NOMO-1 (cell line): ENCODE measurements at regions not wholly inside any gene's neighbourhood (a gene's known extent, or its start where the extent isn't known, plus 50 kb on each side); places are given as distances from the start of the nearest gene placed in this dataset.

Experiments used
- DNase-seq, 2 experiments: peaks; one replicate each; lab custom pipeline; 2025; ENCODE audit not compliant: unreplicated experiment in 2 of 2; lab: John Stamatoyannopoulos, UW

DNA sequence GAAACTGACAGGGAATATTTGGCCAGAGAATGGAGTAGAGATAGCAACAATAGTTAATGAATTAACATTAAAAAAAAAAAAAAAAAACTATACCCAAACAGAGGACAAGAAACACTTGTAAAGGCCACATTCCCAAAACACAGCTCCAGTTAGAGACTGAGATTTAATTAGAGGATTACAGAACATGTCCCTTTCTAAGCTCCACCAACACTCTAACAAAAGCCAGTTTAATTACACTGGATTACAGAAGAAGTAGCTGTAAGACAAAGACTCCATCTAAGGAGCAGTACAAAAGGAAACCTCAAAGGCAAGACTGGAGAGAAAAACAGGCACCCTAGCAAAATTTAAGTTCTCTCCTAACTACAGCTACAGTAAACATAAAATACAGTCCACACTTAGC is 1247.7 kb upstream of the AGA start:
- no peak for DNase-seq

GRCh38 chr4:178693816-178694215 is 1251.6 kb upstream of the AGA start:
- no peak for DNase-seq

DNA sequence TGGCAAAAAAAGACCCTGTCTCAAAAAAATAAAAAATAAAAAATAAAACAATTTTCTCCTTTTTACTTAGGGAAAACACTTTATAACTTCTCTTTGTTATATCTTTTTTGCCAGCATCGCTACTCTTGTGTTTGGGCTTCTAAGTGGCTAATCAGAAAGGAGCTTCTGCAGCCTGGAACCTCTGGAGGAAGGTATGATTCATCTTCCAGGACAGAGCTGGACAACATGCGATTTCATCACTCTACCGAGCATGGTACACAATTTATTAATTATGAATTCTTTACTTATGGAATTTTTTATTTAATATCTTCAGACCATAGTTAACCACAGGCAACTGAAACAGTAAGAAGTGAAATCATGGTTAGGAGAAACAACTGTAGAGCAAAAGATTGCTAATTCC is 1254.3 kb upstream of the AGA start:
- no peak for DNase-seq

- no peak for DNase-seq
These were observed 1270.2 kb upstream of the AGA start for GRCh38 chr4:178712486-178712885.

GRCh38 chr4:178738026-178738425 is 1295.8 kb upstream of the AGA start:
- DNase-seq, result no peak

GRCh38 chr4:178745203-178745602 is 1303.0 kb upstream of the AGA start:
- DNase-seq, result no peak

DNA sequence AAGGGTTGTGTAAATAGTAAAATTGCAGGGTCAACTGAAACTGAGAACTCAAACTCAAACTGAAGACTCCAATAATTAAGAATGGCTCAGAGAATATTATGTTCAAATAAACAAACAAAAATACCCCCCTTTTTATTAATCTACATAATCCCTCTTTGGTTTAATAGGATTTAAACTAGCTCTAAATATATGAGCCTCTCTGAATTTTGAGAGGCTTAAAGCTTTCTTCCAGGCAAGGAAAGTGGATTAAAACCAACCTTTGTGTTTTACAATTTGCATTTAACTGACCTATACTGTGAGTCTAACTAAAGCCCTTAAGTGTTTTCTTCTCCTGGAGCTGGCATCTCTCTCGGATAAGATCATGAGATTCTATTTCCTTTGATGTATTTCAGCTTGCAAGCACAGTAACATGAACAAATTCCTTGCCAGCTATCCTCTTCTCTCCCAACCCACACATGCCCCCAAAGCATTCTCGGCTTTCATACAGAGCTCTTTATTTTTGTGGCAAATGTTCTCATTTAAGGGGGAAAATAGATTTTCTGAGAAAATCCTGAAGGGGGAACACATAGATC is 1310.8 kb upstream of the AGA start:
- no peak for DNase-seq

DNA sequence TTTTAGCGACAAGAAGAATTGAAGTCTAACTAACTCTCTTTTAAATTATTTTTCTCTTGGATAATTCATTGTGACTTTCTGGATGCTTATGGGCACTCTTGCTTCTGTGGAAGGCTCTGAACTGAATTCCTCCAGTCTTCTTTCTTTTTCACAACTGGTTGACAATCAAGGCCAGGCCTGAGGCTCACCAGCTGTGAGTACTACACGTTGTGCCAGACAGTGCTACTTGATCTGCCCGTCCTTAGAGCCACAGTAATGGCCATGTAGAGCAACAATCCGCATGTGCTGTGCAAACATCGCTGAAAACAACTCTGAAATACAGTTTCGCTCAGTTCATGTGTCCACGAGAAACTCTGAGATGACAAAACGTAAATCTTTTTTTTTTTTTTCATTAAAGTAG is 1336.3 kb upstream of the AGA start:
- no peak for DNase-seq

GRCh38 chr4:178781779-178782178 is 1339.5 kb upstream of the AGA start:
- no peak for DNase-seq

- DNase-seq, result no peak
These were observed 1342.3 kb upstream of the AGA start for GRCh38 chr4:178784491-178784890.

DNA sequence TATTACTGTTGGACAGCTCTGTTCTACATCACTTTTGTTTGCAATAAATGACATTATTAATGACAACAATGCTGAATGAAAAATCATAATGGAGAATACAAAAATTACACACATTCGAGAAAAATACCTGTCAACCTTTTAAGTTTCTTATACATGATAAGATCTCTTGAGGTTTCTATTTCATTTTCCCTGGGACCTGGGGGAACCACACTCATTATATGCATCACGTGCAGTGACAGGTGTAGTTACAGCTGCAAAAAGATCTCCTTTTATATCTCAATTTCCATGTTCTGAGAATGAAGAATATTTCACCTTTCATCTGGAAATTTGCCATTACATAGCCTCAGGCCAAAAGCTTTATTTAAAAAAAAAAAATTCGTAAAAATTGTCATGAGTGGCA is 1347.0 kb upstream of the AGA start:
- DNase-seq, result no peak

DNA sequence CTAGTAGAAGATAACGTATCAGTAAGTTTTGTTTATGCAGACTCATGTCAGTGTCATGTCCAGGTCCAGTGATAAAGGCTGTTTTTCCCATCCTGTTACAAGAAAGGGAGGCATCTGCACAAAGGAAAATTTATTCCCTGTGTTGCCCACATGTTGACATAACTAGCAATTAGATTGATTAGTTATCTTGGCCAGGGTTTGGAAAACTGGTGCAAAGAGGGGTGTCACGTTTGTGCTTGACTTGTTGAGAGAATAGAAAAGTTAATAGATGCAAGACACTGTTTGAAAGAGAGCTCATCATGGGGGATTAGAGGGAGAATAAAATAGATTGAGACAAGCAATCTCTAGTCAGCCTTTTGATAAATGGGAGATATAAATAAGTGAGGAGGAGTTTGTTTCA is 1357.0 kb upstream of the AGA start:
- DNase-seq, result no peak

GRCh38 chr4:178808106-178808505 is 1365.9 kb upstream of the AGA start:
- peak; percentile 3 to 14 for DNase-seq

DNA sequence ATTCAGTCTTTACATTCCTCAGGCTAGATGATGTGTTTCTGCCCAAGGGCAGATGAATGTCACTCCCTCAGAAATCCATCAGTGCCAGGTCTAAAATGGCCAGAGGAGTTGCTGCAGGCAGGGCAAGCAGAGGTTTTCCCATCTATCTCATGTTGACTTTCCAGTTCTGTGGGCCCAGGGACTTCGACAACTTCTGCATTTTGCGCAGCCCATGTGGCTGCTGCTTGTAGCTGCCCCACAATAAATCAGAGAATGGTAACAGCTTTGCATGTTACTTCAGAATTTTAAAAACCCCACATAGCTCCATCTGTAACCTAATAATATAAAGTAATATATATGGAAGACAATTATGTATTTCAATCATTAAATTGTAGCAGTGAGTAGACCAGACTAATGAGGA is 1367.7 kb upstream of the AGA start:
- DNase-seq, result no peak

DNA sequence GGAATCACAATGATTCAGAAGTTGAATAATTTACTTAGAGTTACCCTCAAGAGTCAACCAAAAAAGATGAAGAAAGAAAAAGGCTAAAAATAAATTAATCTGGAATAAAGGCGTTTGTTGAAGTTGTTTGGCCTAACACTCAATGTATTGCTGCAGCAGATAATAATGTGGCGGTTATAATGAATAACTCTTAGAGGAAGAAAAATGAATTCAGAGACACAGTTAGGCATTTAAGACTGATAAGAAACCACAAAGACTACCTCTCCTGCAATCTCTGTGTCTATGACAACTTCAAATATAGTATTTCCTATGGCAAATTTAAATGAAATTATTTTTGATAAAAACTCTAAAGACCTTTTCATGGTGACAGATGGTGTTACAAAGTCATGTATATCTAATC is 1369.1 kb upstream of the AGA start:
- no peak for DNase-seq

- DNase-seq, result no peak
These were observed 1370.6 kb upstream of the AGA start for GRCh38 chr4:178812866-178813265.

DNA sequence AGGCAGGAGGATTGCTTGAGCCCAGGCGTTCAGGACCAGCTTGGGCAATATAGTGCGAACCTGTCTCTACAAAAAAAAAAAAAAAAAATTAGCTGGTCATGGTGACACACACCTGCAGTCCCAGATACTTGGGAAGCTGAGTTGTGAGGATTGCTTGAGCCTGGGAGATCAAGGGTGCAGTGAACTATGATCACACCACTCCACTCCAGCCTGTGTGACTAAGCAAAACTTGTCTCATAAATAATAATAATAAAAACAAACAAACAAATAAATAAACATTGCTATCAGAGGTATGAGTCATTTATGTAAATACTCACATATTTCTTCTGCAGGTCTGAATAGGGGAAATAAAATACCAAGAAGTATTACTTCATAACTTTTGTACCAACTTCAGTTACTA is 1372.7 kb upstream of the AGA start:
- no peak for DNase-seq

DNA sequence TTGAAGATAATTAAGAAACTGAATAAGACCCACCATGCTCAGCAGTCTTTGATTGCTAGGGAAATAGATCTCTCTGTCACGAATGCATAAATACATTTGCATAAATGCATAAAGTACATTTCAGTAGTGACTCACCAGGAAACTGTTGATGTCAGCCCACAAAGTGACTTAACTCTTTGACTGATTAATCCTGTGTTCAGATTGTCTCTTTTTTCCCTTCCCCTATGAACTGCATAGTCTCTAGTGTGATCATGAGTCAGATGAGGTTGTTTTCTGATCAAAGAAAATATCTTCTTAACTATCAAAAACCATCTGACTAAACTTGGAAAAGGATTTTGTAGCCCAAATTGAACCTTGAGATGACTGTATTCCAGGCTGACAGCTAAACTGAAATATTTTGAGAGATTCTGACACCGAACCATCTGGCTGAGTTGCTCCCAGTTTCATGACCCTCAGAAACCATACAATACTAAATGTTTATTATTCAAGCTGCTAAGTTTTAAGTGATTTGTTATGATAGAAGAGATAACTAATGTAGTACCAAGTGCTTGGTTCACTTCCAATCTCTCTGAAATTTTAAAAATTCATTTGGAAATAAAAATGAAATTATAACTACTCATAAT is 1381.5 kb upstream of the AGA start:
- no peak for DNase-seq

DNA sequence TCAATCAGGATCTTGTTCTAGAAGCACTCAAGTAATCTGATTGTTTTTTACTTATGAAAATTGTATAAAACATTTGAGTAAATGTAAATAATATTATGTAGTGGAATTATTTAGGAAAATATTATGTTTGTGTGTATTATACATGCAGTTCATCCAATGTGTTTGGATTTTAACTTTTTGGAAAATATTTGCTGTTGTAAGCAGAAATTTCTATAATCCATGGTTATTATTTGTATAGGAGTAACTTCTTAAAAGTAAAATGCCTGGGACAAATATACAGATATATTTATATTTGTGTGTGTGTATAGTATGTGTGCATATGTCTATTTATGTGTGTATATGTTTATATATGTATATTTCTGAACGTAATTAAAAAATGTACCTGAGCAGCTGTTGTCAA is 1394.6 kb upstream of the AGA start:
- no peak for DNase-seq

DNA sequence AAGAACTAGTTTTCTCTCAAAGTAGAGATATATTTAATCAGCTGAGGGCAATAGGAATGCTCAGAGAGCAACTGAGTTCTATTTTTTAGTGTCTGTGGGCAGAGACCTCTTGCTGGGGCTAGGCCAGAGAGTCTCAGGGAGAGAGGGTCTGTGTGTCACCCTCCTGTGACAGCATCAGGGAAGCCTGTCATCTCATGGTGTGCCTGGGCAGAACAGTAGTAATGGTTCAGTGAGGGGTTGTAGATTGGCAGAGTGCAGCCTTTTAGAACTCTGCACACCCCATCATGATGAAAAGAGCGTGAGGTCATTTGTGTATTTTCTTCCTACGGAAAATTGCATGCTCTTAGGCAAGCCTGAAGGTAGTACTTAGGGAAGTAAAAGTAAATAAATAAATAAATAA is 1396.5 kb upstream of the AGA start:
- no peak for DNase-seq

GRCh38 chr4:178856139-178856800 is 1414.0 kb upstream of the AGA start:
- no peak for DNase-seq

DNA sequence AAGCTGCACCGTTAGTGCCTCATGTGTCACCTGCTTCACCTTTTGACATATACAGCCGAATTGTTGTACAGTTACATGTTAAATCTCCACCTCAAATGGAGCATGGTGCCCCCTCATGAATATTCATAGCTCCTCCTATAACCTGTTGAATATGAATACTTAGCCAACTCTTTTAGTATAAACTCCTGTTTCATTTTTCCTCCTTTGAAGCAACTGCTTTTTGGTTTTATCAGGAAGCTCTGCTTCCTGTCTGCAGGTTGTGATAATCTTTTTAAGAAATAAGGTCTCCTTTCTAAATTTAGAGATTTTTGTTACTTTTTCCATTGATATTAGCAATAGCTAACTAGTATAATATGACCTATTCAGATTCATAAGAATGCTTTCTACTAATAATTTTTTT is 1429.2 kb upstream of the AGA start:
- no peak for DNase-seq

DNA sequence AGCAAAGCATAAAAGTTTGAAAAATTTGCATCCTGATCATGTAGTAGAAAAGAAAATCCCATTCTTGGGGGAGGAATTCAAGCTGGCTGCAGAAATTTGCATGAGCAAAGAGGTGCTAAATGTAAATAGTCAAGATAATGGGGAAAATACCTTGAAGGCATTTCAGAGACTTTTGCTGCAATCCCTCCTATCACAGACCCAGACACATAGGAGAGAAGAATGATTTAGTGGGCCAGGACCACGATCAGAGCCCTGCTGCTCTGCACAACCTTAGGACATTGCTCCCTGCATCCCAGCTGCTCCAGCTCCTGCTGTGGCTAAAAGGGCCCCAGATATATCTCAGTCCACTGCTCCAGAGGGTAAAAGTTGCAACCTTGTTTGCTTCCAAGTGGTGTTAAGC is 1439.7 kb upstream of the AGA start:
- DNase-seq, result no peak
